HEK293 (cell line): ENCODE measurements at regions not wholly inside any gene's neighbourhood (a gene's known extent, or its start where the extent isn't known, plus 50 kb on each side); places are given as distances from the start of the nearest gene placed in this dataset.

Experiments
- FEZF1 ChIP-seq: fragments of 450-650 bp; formaldehyde crosslinking; IDR thresholded peaks from 2 replicates; pipeline ENCODE4 v1.5.1; 2016; ENCODE audit warnings: missing biosample characterization, missing genetic modification characterization
- ZBTB7A ChIP-seq: fragments of 450-650 bp; formaldehyde crosslinking; IDR thresholded peaks from 2 replicates; pipeline ENCODE4 v1.5.1; 2016; ENCODE audit warnings: low read depth, missing biosample characterization, missing genetic modification characterization
- ZNF19 ChIP-seq: fragments of 450-650 bp; formaldehyde crosslinking; IDR thresholded peaks from 2 replicates; pipeline ENCODE4; 2016; ENCODE audit warnings: missing biosample characterization, missing genetic modification characterization, low read depth
- ZNF23 ChIP-seq: fragments of 450-650 bp; formaldehyde crosslinking; IDR thresholded peaks from 2 replicates; pipeline ENCODE4 v1.5.1; 2016; ENCODE audit warnings: missing biosample characterization, missing genetic modification characterization, borderline replicate concordance
- ZNF843 ChIP-seq: fragments of 450-650 bp; formaldehyde crosslinking; IDR thresholded peaks from 2 replicates; pipeline ENCODE4 v1.5.1; 2016; ENCODE audit warnings: missing biosample characterization, missing genetic modification characterization
- TF ChIP-seq, protein P1 (sequence below): fragments of 450-650 bp; formaldehyde crosslinking; IDR thresholded peaks from 2 replicates; pipeline ENCODE4 v1.5.1; 2016; ENCODE audit warnings: missing biosample characterization, missing genetic modification characterization, borderline replicate concordance

DNA sequence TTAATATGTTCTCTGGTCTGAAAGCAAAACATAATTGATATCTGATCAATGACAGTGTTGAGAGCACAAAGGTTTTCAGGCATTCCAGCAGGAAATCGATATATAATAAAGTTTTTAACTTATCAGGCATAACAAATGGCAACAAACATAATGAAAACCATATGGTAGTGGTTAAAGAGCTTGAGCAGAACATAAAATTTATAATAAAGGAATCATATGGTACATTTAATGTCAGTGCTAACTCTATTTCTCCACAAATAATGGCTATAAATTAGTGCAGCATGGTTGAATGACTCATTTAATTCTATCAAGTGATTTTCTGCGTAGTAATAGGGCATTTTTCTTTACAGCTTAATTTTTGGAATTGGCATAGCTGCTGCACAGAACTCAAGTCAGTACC lies 306.2 kb downstream of the FSIP2 start:
- TF ChIP-seq, protein P1, sequence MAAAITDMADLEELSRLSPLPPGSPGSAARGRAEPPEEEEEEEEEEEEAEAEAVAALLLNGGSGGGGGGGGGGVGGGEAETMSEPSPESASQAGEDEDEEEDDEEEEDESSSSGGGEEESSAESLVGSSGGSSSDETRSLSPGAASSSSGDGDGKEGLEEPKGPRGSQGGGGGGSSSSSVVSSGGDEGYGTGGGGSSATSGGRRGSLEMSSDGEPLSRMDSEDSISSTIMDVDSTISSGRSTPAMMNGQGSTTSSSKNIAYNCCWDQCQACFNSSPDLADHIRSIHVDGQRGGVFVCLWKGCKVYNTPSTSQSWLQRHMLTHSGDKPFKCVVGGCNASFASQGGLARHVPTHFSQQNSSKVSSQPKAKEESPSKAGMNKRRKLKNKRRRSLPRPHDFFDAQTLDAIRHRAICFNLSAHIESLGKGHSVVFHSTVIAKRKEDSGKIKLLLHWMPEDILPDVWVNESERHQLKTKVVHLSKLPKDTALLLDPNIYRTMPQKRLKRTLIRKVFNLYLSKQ (tag by site-specific recombination), result no peak
- TF ChIP-seq ZBTB7A (tag by site-specific recombination) (no peak), ZNF843 (no peak), ZNF23 (tag by site-specific recombination) (no peak), ZNF19 (tag by site-specific recombination) (no peak), FEZF1 (tag by site-specific recombination) (no peak)
